ENCODE measurements at regions not wholly inside any gene's neighbourhood (a gene's known extent, or its start where the extent isn't known, plus 50 kb on each side); places are given as distances from the start of the nearest gene placed in this dataset.

GRCh38 chr7:145644426-145645134 is 472.0 kb upstream of the CNTNAP2 start:
- no peak for DNase-seq

GRCh38 chr7:145643981-145644380 is 472.6 kb upstream of the CNTNAP2 start:
- no peak for DNase-seq

DNA sequence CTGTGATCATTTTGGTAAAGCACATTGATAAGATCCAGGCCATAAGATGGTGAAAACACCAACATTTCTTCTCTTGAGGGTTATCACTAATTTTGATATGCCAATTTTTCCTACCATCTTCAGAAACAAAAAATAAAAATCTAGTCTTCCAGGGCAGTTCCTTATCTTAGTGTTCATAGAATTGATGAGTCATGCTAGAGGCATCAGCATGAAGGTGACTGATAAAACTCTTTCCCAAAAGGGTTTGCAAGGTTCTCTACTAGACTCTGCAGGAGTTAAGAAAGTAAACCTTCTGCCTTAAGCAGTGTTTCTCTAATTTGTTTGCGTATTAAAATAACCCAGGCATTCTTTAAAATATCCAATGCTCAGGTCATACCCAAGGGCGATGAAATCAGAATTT is 483.1 kb upstream of the CNTNAP2 start:
- no peak for DNase-seq

GRCh38 chr7:145624618-145625017 is 492.0 kb upstream of the CNTNAP2 start:
- DNase-seq, result no peak

GRCh38 chr7:145605963-145606362 is 510.6 kb upstream of the CNTNAP2 start:
- no peak for DNase-seq

- DNase-seq, result no peak
Measured at GRCh38 chr7:145599376-145599775, 517.2 kb upstream of the CNTNAP2 start.

GRCh38 chr7:145584401-145584800 is 532.2 kb upstream of the CNTNAP2 start:
- DNase-seq, result no peak

GRCh38 chr7:145582742-145583303 is 533.8 kb upstream of the CNTNAP2 start:
- no peak for DNase-seq

- no peak for DNase-seq
Measured at GRCh38 chr7:145557805-145558204, 558.8 kb upstream of the CNTNAP2 start.

DNA sequence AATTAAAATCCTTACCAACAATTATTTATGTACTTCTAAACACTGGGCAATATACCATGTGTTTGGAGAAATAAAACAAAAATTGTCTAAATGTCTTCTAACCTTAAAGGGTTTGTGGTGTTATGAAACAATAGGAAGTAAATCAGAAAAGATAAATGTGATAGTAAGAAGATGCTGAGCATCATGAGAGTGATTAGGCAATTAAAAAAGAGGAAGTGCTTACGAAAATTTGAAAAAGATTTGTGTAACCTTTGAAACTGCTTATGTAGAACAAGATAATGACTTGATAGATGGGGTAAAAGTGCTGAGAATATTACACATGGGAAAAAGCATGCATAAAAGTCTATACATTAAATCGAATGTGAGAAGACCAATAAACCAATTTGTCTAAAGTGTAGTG is 573.4 kb upstream of the CNTNAP2 start:
- no peak for DNase-seq

DNA sequence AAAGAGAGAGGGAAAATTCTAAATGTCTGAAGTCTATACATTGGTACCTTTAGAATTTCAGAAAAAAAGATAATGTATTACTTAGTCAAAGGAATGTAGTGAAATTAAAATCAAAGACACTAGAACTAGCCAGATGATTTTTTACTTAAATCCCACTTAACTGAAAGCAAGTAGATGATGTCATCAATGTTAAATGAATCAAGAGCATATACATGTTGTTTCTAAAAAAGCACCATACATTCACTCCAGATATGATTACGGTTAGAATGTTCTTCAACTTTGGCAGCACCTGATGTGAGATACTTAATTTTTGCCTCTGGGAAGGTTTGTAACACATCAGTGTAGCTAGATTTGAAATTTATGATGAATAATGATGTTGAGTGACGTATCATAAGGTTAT is 576.7 kb upstream of the CNTNAP2 start:
- DNase-seq, result no peak

GRCh38 chr7:145534301-145534700 is 582.3 kb upstream of the CNTNAP2 start:
- no peak for DNase-seq

DNA sequence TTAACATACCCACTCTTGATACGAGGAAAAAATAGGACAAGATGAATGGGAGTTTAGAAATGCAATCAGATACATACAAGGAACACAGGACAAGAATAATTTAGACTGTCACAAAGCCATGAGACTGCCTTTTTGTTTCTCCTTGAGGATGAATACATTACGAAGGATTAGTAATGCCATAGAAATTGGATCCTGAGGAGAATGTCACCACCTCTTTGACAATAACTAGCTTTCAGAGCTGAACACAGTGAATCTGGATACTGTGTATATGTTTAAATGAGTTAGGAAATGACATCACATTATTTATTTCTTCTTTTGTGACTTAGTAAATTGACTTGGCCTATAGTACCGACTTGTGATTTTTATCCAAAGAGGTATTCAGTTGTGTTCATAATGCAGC is 596.3 kb upstream of the CNTNAP2 start:
- no peak for DNase-seq

DNA sequence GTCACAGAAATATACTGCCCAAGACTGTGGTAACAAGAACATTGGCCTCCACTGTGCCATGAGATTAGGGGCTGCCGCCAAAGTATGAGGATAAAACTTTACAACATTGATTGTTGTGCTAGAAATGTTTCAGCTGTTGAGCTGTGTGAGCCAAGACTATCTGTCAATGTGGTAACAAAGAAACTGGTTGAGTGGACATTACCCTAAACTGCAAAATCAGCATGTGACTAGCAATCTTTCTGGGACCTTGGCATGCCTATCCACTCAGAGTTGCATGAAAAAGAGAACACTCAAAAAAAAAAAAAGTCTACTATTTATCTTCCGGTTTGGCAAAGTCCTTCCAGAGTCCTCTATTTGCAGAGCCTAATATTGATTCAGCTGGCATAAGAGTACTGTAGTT is 605.6 kb upstream of the CNTNAP2 start:
- DNase-seq, result peak; percentile 89

GRCh38 chr7:145497911-145498525 is 618.6 kb upstream of the CNTNAP2 start:
- DNase-seq, result no peak

DNA sequence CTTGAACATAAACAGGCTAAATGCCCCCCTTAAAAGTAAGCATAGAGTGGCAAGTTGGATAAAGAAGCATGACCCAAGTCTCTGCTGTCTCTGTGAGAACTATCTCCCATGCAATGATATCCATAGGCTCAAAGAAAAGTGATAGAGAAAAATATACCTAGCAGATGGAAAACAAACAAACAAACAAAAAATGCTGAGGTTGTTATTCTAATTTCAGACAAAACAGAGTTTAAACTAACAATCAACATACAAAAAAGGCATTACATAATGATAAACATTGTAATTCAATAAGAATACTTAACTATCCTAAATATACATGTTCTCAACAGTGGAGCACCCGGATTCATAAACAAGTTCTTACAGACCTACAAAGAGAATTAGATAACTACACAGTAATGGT is 626.2 kb upstream of the CNTNAP2 start:
- no peak for DNase-seq

DNA sequence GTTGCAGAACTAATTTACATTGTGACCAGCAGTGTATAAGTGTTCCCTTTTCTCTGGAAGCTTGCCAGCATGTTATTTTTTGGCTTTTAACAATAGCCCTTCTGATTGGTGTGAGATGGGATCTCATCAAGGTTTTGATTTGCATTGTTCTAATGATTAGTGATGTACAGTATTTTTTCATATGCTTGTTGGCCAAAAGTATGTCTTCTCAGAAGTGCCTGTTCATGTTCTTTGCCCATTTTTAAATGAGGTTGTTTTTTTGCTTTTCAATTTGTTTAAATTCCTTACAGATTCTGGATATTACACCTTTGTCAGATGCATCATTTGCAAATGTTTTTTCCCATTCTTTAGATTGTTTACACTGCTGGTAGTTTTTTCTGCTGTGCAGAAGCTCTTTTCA is 627.0 kb upstream of the CNTNAP2 start:
- DNase-seq, result no peak

DNA sequence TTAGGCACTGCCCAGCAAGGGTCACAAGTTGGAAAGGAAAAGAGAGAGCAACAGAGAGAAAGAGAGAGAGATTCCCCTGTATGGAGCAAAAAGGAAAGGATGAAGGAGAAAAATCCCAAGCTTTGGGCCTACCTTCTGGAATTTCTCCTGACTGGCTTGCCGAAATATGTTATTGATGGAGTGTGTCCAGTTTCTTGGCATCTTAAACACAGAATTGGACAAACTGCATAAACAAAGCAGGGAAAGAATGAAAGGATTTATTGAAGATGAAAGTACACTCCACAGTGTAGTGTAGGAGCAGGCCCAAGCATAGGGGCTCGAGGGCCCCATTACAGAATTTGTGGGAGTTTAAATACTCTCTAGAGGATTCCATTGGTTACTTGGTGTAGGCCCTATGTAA is 627.8 kb upstream of the CNTNAP2 start:
- DNase-seq, result no peak

DNA sequence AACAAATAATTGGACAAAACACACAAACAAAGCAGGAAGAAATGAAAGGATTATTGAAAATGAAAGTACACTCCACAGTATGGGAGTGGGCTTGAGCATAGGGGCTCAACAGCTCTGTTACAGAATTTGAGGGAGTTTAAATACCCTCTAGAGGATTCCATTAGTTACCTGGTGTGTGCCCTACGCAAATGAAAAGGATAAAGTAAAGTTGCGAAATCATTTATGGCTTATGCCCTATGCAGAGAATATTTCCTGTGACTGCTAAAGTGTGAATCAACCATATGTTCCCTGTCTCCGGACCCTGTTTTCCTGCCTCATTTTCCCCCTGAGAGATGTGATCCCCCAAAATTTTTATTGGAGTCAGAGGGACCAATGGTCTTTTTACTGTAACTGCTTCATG is 634.6 kb upstream of the CNTNAP2 start:
- no peak for DNase-seq

GRCh38 chr7:145478541-145478940 is 638.1 kb upstream of the CNTNAP2 start:
- no peak for DNase-seq

- DNase-seq, result no peak
Measured at GRCh38 chr7:145474009-145474686, 638.3 kb upstream of the TPK1 start.

- no peak for DNase-seq
Measured at GRCh38 chr7:145471883-145472282, 636.0 kb upstream of the TPK1 start.

- DNase-seq, result no peak
Measured at GRCh38 chr7:145464287-145464686, 628.4 kb upstream of the TPK1 start.

DNA sequence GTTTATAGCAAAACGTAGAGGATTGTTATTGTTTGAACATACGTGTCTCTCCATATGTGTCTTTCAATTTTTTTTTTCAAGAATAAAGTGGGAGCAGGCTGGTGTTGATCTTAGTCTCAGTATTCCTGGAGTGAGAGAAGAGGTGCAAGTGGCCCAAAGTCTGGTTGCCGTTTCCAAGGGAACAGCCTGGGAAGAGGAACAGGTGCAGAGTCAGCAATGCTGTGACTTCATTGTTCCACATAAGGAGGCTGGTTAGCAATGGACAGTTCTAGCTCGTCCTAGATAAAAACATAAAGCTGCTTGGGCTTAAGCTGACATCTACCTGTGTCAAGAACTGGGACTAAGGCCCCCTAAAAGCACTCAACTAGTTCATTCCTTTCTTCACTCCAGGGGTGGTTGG is 626.6 kb upstream of the TPK1 start:
- no peak for DNase-seq
